PC-9 (cell line): ENCODE measurements at regions not wholly inside any gene's neighbourhood (a gene's known extent, or its start where the extent isn't known, plus 50 kb on each side); places are given as distances from the start of the nearest gene placed in this dataset.

Experiments used
- CTCF ChIP-seq: fragments of 200-600 bp; sonication (generic); conservative IDR thresholded peaks from 2 replicates; pipeline ENCODE4 v1.6.1; 2017; ENCODE audit warnings: mixed run types, antibody characterized with exemption, mild to moderate bottlenecking, moderate library complexity
- EZH2 ChIP-seq: fragments of 200-600 bp; sonication (generic); IDR thresholded peaks from 2 replicates; pipeline ENCODE4 v1.8.0; 2017; ENCODE audit warnings: antibody characterized with exemption, low read depth

GRCh38 chr17:72311004-72311403 lies 190.2 kb downstream of the SOX9 start:
- TF ChIP-seq EZH2 (no peak), CTCF (no peak)
